Sigmoid colon (tissue), 4 donors: ENCODE measurements at regions not wholly inside any gene's neighbourhood (a gene's known extent, or its start where the extent isn't known, plus 50 kb on each side); places are given as distances from the start of the nearest gene placed in this dataset.

Experiments used
- CTCF ChIP-seq, 4 experiments: fragments of 450-650 bp in 3 of 4; fragments of 200-600 bp in 1 of 4; IDR thresholded peaks; one replicate each; pipeline ENCODE4 v1.5.1; 2016 to 2019; ENCODE audit warnings: antibody characterized with exemption in 4 of 4, mild to moderate bottlenecking in 3 of 4, moderate library complexity in 2 of 4
- EP300 ChIP-seq, 4 donors: sonication (generic); formaldehyde crosslinking; IDR thresholded peaks; one replicate each; pipeline ENCODE4 v1.6.1; 2017; ENCODE audit warnings: antibody characterized with exemption in 4 of 4
- POLR2A ChIP-seq, 2 donors: fragments of 450-650 bp; IDR thresholded peaks; one replicate each; pipeline ENCODE4 v1.6.1; 2016; ENCODE audit warnings: antibody characterized with exemption in 2 of 2, mild to moderate bottlenecking in 2 of 2, moderate library complexity in 2 of 2
- POLR2AphosphoS5 ChIP-seq, 4 donors: sonication (generic); formaldehyde crosslinking; IDR thresholded peaks; one replicate each; pipeline ENCODE4 v1.6.1; 2017; ENCODE audit warnings: antibody characterized with exemption in 4 of 4

- no peak for TF ChIP-seq CTCF (IDR thresholded peaks at IDR 0.05)
- TF ChIP-seq POLR2A (IDR thresholded peaks at IDR 0.05): no peak
- TF ChIP-seq EP300 (IDR thresholded peaks at IDR 0.05): no peak
- no peak for TF ChIP-seq POLR2AphosphoS5 (IDR thresholded peaks at IDR 0.05)
Observed at GRCh38 chr11:130534551-130534950, 86.1 kb downstream of the ADAMTS15 start.
